Mesothelial cell of epicardium (in vitro differentiated cells): ENCODE measurements at regions not wholly inside any gene's neighbourhood (a gene's known extent, or its start where the extent isn't known, plus 50 kb on each side); places are given as distances from the start of the nearest gene placed in this dataset.

Experiments used
- DNase-seq, 2 experiments: peaks; one replicate each; pipeline ENCODE4 v3.0.0; 2021; ENCODE audit warnings: low spot score in 2 of 2; ENCODE audit not compliant: unreplicated experiment in 2 of 2
- H3K27ac Mint-ChIP-seq: 2 replicates; pipeline ENCODE4 v1.8.0; 2021; ENCODE audit warnings: mixed read lengths
- H3K27me3 Mint-ChIP-seq: 2 replicates; pipeline ENCODE4 v1.8.0; 2021; ENCODE audit warnings: low read depth, mixed read lengths
- H3K36me3 Mint-ChIP-seq: 2 replicates; pipeline ENCODE4 v1.8.0; 2021; ENCODE audit warnings: mixed read lengths
- H3K4me1 Mint-ChIP-seq: 2 replicates; pipeline ENCODE4 v1.8.0; 2021; ENCODE audit warnings: mixed read lengths
- H3K4me3 Mint-ChIP-seq: 2 replicates; pipeline ENCODE4 v1.8.0; 2021; ENCODE audit warnings: mild to moderate bottlenecking, moderate library complexity, mixed read lengths
- H3K9me3 Mint-ChIP-seq: 2 replicates; pipeline ENCODE4 v1.8.0; 2021; ENCODE audit warnings: mixed read lengths
- TF ChIP-seq, protein P1 (sequence below): fragments of 200-600 bp; sonication (generic); IDR thresholded peaks from one replicate; pipeline ENCODE4 v1.5.0; 2021; ENCODE audit warnings: antibody characterized with exemption; ENCODE audit not compliant: unreplicated experiment

DNA sequence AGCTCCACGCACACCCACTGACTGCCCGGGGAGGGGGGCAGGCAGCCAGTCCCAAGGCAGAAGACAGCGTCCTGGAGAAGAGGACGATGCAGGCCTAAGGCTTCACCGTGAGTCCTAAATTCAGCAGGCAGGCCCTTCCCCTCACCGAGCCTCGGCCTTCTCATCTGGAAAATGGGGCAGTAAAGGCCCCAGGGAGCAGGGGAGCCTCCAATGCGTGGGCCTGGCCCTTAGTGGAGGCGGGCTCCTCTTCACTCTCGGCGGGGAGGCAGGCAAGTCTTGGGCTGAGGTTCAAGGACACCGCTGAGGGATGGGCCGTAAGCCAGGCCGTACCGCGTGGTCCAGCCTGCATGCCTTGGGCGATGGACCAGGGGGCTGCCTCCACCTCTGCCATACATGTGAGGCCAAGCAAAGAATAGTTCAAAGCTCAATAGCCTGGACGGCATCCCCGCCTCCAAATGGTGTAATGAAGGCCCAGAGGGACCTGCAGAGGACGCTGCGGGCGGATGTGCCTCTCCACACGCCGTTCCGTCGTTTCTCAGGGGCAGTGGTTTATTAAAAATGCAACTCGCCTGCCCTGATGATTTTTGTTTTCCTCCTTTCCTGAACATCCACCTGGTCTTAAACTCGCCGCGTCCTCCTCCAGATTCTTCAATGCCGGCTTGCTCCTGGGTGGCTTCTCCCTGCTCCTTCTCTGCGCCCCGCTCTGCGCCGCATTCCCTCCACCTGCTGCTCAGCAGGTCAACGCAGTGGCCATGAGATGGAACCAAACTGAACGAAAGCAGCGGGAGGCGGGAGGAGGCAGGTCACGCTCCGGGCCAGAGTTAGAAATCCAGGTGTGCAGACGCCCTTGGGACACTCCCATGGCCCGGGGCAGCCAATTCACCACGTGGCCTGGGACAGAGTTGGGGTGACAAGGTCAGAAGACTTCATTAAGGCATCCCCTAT, 627.8 kb downstream of the TBC1D22A start:
- Mint-ChIP-seq H3K9me3 (peaks cover 28% of the 10 kb centered on the region), H3K27ac (no peak overlapping the region), H3K4me1 (no peaks in the 10 kb centered on the region), H3K4me3 (no peak overlapping the region), H3K36me3 (no peaks in the 10 kb centered on the region), H3K27me3 (no peaks in the 10 kb centered on the region)
- TF ChIP-seq, protein P1, sequence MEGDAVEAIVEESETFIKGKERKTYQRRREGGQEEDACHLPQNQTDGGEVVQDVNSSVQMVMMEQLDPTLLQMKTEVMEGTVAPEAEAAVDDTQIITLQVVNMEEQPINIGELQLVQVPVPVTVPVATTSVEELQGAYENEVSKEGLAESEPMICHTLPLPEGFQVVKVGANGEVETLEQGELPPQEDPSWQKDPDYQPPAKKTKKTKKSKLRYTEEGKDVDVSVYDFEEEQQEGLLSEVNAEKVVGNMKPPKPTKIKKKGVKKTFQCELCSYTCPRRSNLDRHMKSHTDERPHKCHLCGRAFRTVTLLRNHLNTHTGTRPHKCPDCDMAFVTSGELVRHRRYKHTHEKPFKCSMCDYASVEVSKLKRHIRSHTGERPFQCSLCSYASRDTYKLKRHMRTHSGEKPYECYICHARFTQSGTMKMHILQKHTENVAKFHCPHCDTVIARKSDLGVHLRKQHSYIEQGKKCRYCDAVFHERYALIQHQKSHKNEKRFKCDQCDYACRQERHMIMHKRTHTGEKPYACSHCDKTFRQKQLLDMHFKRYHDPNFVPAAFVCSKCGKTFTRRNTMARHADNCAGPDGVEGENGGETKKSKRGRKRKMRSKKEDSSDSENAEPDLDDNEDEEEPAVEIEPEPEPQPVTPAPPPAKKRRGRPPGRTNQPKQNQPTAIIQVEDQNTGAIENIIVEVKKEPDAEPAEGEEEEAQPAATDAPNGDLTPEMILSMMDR, result no peak
- no peak for DNase-seq

DNA sequence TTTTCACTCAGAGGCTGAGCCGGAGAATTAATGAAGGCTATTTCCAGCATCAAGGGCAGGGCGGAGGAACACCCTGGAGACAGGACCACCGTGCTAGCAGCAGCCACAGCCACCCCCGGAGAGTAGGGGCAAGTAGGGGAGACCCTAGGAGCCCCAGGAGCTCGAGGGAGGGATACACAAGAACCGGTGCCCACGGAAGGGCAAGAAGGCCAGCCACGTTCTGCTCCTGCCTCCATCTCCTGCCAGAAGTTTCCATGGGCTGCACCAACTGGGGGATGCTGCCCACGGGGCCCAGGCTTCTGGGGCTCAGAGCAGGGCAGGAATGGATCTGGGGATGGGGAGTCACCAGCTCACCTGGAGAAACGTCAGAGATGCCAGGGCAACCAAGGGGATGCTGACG, 626.8 kb downstream of the TBC1D22A start:
- DNase-seq, result no peak
- Mint-ChIP-seq H3K4me1 (no peaks in the 10 kb centered on the region), H3K36me3 (no peaks in the 10 kb centered on the region), H3K27me3 (no peaks in the 10 kb centered on the region), H3K9me3 (peaks cover 25% of the 10 kb centered on the region), H3K27ac (no peak overlapping the region), H3K4me3 (no peak overlapping the region)
- TF ChIP-seq, protein P1, result no peak

GRCh38 chr22:47388778-47389177, 626.3 kb downstream of the TBC1D22A start:
- TF ChIP-seq, protein P1, result no peak
- no peaks in the 10 kb centered on the region for H3K36me3 Mint-ChIP-seq
- no peak overlapping the region for H3K4me3 Mint-ChIP-seq
- no peak overlapping the region for H3K27ac Mint-ChIP-seq
- H3K27me3 Mint-ChIP-seq, result no peaks in the 10 kb centered on the region
- DNase-seq, result no peak
- peaks cover 29% of the 10 kb centered on the region for H3K9me3 Mint-ChIP-seq
- H3K4me1 Mint-ChIP-seq, result no peaks in the 10 kb centered on the region

GRCh38 chr22:47388331-47388730, 625.9 kb downstream of the TBC1D22A start:
- no peak for DNase-seq
- H3K9me3 Mint-ChIP-seq, result peaks cover 34% of the 10 kb centered on the region
- H3K27me3 Mint-ChIP-seq, result no peaks in the 10 kb centered on the region
- H3K27ac Mint-ChIP-seq, result no peak overlapping the region
- H3K36me3 Mint-ChIP-seq, result no peaks in the 10 kb centered on the region
- H3K4me3 Mint-ChIP-seq, result no peak overlapping the region
- TF ChIP-seq, protein P1, result no peak
- H3K4me1 Mint-ChIP-seq, result no peaks in the 10 kb centered on the region

DNA sequence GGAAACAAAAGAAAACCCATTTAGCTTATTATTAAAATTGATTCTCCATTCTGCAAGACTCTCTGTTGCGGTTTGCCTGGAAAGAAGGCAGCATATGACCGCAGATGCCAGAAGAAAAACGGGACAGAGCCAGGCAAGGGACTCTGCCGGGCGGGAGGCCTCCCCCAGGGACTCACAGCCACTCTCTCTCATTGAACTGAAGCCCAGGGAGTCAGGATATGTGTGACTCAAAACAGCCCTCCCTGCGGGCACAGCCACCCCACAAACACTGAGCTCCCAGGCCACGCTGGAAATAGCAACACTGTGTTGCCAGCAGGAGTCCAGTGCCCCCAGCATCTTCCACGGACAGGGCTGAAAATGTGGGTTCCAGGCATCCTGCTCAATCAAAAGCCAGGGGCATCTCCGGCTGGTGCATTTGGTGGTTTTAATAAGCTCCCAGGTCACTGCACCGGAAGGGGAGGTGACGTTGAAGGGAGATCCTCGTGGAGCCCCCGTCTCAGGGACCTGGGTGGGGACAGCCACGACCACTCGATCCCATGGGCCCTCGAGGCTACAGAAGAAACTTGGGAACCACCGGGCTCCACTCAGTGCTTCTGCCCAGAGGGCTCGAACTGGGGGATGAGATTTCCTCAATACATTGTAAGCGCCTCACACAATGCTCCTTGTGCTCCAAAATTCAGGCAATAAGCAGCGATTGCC, 624.5 kb downstream of the TBC1D22A start:
- no peak overlapping the region for H3K4me3 Mint-ChIP-seq
- DNase-seq, result no peak
- no peak overlapping the region for H3K27ac Mint-ChIP-seq
- H3K27me3 Mint-ChIP-seq, result no peaks in the 10 kb centered on the region
- peaks cover 45% of the 10 kb centered on the region for H3K9me3 Mint-ChIP-seq
- peaks cover 1% of the 10 kb centered on the region for H3K36me3 Mint-ChIP-seq
- TF ChIP-seq, protein P1, result no peak
- H3K4me1 Mint-ChIP-seq, result no peaks in the 10 kb centered on the region
